Left lung (tissue), 4 donors: ENCODE measurements at regions not wholly inside any gene's neighbourhood (a gene's known extent, or its start where the extent isn't known, plus 50 kb on each side); places are given as distances from the start of the nearest gene placed in this dataset.
A peak's percentile ranks its signal among the peaks of the same experiment; 100 is the strongest.

Source experiments
- ATAC-seq: fragments of 200-7000 bp; cut with Tn5 transposase; one replicate; pipeline ENCODE4 v1.9.1; 2020; ENCODE audit warnings: moderate library complexity
- DNase-seq, 4 donors: peaks; one replicate each; pipeline ENCODE4 v3.0.0-alpha.2; 2013 to 2020
- H3K27ac ChIP-seq, 2 donors: fragments of 200-600 bp; sonication (generic) in 1 of 2; one replicate each; pipeline versions ENCODE4 v1.5.0 to v1.8.0; 2020 to 2021
- H3K27me3 ChIP-seq, 2 donors: fragments of 200-600 bp; sonication (generic) in 1 of 2; one replicate each; pipeline versions ENCODE4 v1.5.0 to v1.8.0; 2020 to 2021
- H3K36me3 ChIP-seq, 2 donors: fragments of 200-600 bp; sonication (generic) in 1 of 2; one replicate each; pipeline versions ENCODE4 v1.5.0 to v1.8.0; 2020 to 2021
- H3K4me1 ChIP-seq, 2 donors: fragments of 200-600 bp; one replicate each; pipeline ENCODE4 v1.8.0; 2021
- H3K4me3 ChIP-seq, 2 donors: fragments of 200-600 bp; sonication (generic) in 1 of 2; one replicate each; pipeline versions ENCODE4 v1.5.0 to v1.8.0; 2020 to 2021; ENCODE audit warnings: mild to moderate bottlenecking in 1 of 2
- H3K9me3 ChIP-seq, 2 donors: fragments of 200-600 bp; sonication (generic) in 1 of 2; one replicate each; pipeline versions ENCODE4 v1.5.0 to v1.8.0; 2020 to 2021
- intact Hi-C, 2 donors: fragments of 100-400 bp; cut with DNase I; formaldehyde crosslinking; loops; one replicate each; pipeline versions ENCODE4 v1.11.2 to v1.14.2; 2022
- TF ChIP-seq, protein P1 (sequence below), 2 donors: fragments of 200-600 bp; sonication (generic) in 1 of 2; IDR thresholded peaks; one replicate each; pipeline versions ENCODE4 v1.5.0 to v1.8.0; 2021; ENCODE audit warnings: antibody characterized with exemption in 2 of 2
- donor health status: DM: no; HTN: yes; CAD: no.
- donor health status: DM: no; HTN: no; CAD: no.

GRCh38 chr5:118705959-118706667 is 282.2 kb downstream of the DTWD2 start:
- TF ChIP-seq, protein P1, sequence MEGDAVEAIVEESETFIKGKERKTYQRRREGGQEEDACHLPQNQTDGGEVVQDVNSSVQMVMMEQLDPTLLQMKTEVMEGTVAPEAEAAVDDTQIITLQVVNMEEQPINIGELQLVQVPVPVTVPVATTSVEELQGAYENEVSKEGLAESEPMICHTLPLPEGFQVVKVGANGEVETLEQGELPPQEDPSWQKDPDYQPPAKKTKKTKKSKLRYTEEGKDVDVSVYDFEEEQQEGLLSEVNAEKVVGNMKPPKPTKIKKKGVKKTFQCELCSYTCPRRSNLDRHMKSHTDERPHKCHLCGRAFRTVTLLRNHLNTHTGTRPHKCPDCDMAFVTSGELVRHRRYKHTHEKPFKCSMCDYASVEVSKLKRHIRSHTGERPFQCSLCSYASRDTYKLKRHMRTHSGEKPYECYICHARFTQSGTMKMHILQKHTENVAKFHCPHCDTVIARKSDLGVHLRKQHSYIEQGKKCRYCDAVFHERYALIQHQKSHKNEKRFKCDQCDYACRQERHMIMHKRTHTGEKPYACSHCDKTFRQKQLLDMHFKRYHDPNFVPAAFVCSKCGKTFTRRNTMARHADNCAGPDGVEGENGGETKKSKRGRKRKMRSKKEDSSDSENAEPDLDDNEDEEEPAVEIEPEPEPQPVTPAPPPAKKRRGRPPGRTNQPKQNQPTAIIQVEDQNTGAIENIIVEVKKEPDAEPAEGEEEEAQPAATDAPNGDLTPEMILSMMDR (IDR thresholded peaks at IDR 0.05) = no peak
- H3K4me1 ChIP-seq = no peaks in the 10 kb centered on the region
- intact Hi-C loops = no loop called here
- no peak overlapping the region for H3K27ac ChIP-seq
- ATAC-seq (no peak), DNase-seq (no peak)
- H3K36me3 ChIP-seq = no peaks in the 10 kb centered on the region
- H3K4me3 ChIP-seq = no peak overlapping the region
- H3K9me3 ChIP-seq = peaks cover 0 to 23% of the 10 kb centered on the region in 2 donors
- no peaks in the 10 kb centered on the region for H3K27me3 ChIP-seq

DNA sequence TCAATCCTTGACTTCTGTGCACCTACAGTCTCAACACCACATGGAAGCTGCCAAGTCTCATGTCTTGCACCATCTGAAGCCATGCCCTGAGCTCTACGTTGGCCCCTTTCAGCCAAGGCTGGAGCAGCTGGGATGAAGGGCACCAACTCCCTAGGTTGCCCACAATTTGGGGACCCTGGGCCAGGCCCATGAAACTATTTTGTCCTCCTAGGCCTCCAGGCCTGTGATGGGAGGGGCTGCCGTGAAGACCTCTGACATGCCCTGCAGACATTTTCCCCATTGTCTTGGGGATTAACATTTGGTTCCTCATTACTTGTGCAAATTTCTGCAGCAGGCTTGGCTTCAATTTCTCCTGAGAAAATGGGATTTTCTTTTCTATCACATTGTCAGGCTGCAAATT is 285.1 kb downstream of the DTWD2 start:
- Histone ChIP-seq H3K27ac (no peak overlapping the region), H3K9me3 (peaks cover 0 to 23% of the 10 kb centered on the region in 2 donors), H3K4me1 (no peaks in the 10 kb centered on the region), H3K27me3 (no peaks in the 10 kb centered on the region), H3K36me3 (no peaks in the 10 kb centered on the region), H3K4me3 (no peak overlapping the region)
- ATAC-seq (no peak), DNase-seq (peak in 1 of 4 donors; percentile 20)
- TF ChIP-seq, protein P1 (IDR thresholded peaks at IDR 0.05) = no peak
- intact Hi-C loops = no loop called here

- TF ChIP-seq, protein P1 (IDR thresholded peaks at IDR 0.05) = no peak
- Histone ChIP-seq H3K27ac (no peak overlapping the region), H3K9me3 (peaks cover 0 to 23% of the 10 kb centered on the region in 2 donors), H3K4me3 (no peak overlapping the region), H3K36me3 (no peaks in the 10 kb centered on the region), H3K4me1 (no peaks in the 10 kb centered on the region), H3K27me3 (no peaks in the 10 kb centered on the region)
- intact Hi-C loops = no loop called here
- DNase-seq (no peak), ATAC-seq (no peak)
Measured at GRCh38 chr5:118701791-118702190, 286.6 kb downstream of the DTWD2 start.

GRCh38 chr5:118700510-118700909 is 287.8 kb downstream of the DTWD2 start:
- Histone ChIP-seq H3K27ac (no peak overlapping the region), H3K36me3 (no peaks in the 10 kb centered on the region), H3K4me1 (no peaks in the 10 kb centered on the region), H3K4me3 (no peak overlapping the region), H3K9me3 (peaks cover 0 to 23% of the 10 kb centered on the region in 2 donors), H3K27me3 (no peaks in the 10 kb centered on the region)
- intact Hi-C loops = no loop called here
- no peak for DNase-seq
- TF ChIP-seq, protein P1 (IDR thresholded peaks at IDR 0.05) = no peak
- no peak for ATAC-seq

- H3K4me3 ChIP-seq = no peak overlapping the region
- ATAC-seq (no peak), DNase-seq (no peak)
- H3K27me3 ChIP-seq = no peaks in the 10 kb centered on the region
- no peaks in the 10 kb centered on the region for H3K4me1 ChIP-seq
- peaks cover 0 to 14% of the 10 kb centered on the region in 2 donors for H3K9me3 ChIP-seq
- TF ChIP-seq, protein P1 (IDR thresholded peaks at IDR 0.05) = no peak
- intact Hi-C loops = no loop called here
- no peaks in the 10 kb centered on the region for H3K36me3 ChIP-seq
- no peak overlapping the region for H3K27ac ChIP-seq
Measured at GRCh38 chr5:118698774-118699173, 289.6 kb downstream of the DTWD2 start.
